ENCODE measurements at regions not wholly inside any gene's neighbourhood (a gene's known extent, or its start where the extent isn't known, plus 50 kb on each side); places are given as distances from the start of the nearest gene placed in this dataset.

- TF ChIP-seq CTCF (IDR thresholded peaks at IDR 0.05; ENCODE audit: borderline replicate concordance, extremely low read depth, insufficient read depth), result no peak
- no peaks in the 10 kb centered on the region for H3K4me1 ChIP-seq (ENCODE audit: control insufficient read depth in 2 of 3, insufficient read depth in 2 of 3, low read depth in 1 of 3, low read length in 3 of 3)
- no peaks in the 10 kb centered on the region for H3K27me3 ChIP-seq (ENCODE audit: control insufficient read depth, insufficient read depth, low read length)
- H3K9me3 ChIP-seq (ENCODE audit: control insufficient read depth in 2 of 3, insufficient read depth in 1 of 3, low read length in 3 of 3), result no peaks in the 10 kb centered on the region
- intact Hi-C loops (cut with DNase I), result no loop called here
- H3K9ac ChIP-seq (ENCODE audit: low read length in 3 of 3), result no peak overlapping the region
- no peak overlapping the region for H3K4me3 ChIP-seq (ENCODE audit: low read length in 3 of 3)
- H3K36me3 ChIP-seq (ENCODE audit: control insufficient read depth in 2 of 3, insufficient read depth in 3 of 3, low read length in 3 of 3), result no peaks in the 10 kb centered on the region
- H3K27ac ChIP-seq (ENCODE audit: low read depth in 2 of 2, low read length in 2 of 2), result no peak overlapping the region
- DNase-seq (no peak), FAIRE-seq (no peak)
Measured at GRCh38 chr2:220420820-220421219, 793.4 kb downstream of the SLC4A3 start.

GRCh38 chr2:220422676-220423075, 795.2 kb downstream of the SLC4A3 start:
- no peak for TF ChIP-seq CTCF (IDR thresholded peaks at IDR 0.05; ENCODE audit: borderline replicate concordance, extremely low read depth, insufficient read depth)
- DNase-seq (no peak), FAIRE-seq (no peak)
- H3K4me3 ChIP-seq (ENCODE audit: low read length in 3 of 3), result no peak overlapping the region
- no peaks in the 10 kb centered on the region for H3K36me3 ChIP-seq (ENCODE audit: control insufficient read depth in 2 of 3, insufficient read depth in 3 of 3, low read length in 3 of 3)
- intact Hi-C loops (cut with DNase I), result no loop called here
- no peaks in the 10 kb centered on the region for H3K9me3 ChIP-seq (ENCODE audit: control insufficient read depth in 2 of 3, insufficient read depth in 1 of 3, low read length in 3 of 3)
- H3K27me3 ChIP-seq (ENCODE audit: control insufficient read depth, insufficient read depth, low read length), result no peaks in the 10 kb centered on the region
- H3K4me1 ChIP-seq (ENCODE audit: control insufficient read depth in 2 of 3, insufficient read depth in 2 of 3, low read depth in 1 of 3, low read length in 3 of 3), result no peaks in the 10 kb centered on the region
- no peak overlapping the region for H3K27ac ChIP-seq (ENCODE audit: low read depth in 2 of 2, low read length in 2 of 2)
- no peak overlapping the region for H3K9ac ChIP-seq (ENCODE audit: low read length in 3 of 3)

- DNase-seq, result no peak
- TF ChIP-seq CTCF (IDR thresholded peaks at IDR 0.05; ENCODE audit: borderline replicate concordance, extremely low read depth, insufficient read depth), result no peak
- no peaks in the 10 kb centered on the region for H3K36me3 ChIP-seq (ENCODE audit: control insufficient read depth in 2 of 3, insufficient read depth in 3 of 3, low read length in 3 of 3)
- H3K4me3 ChIP-seq (ENCODE audit: low read length in 3 of 3), result no peak overlapping the region
- no peaks in the 10 kb centered on the region for H3K9me3 ChIP-seq (ENCODE audit: control insufficient read depth in 2 of 3, insufficient read depth in 1 of 3, low read length in 3 of 3)
- H3K4me1 ChIP-seq (ENCODE audit: control insufficient read depth in 2 of 3, insufficient read depth in 2 of 3, low read depth in 1 of 3, low read length in 3 of 3), result no peaks in the 10 kb centered on the region
- intact Hi-C loops (cut with DNase I), result no loop called here
- FAIRE-seq, result no peak
- no peak overlapping the region for H3K9ac ChIP-seq (ENCODE audit: low read length in 3 of 3)
- no peak overlapping the region for H3K27ac ChIP-seq (ENCODE audit: low read depth in 2 of 2, low read length in 2 of 2)
- H3K27me3 ChIP-seq (ENCODE audit: control insufficient read depth, insufficient read depth, low read length), result no peaks in the 10 kb centered on the region
Measured at GRCh38 chr2:220424561-220424960, 797.1 kb downstream of the SLC4A3 start.

- H3K9ac ChIP-seq (ENCODE audit: low read length in 3 of 3), result no peak overlapping the region
- FAIRE-seq, result no peak
- DNase-seq, result no peak
- no peaks in the 10 kb centered on the region for H3K27me3 ChIP-seq (ENCODE audit: control insufficient read depth, insufficient read depth, low read length)
- TF ChIP-seq CTCF (IDR thresholded peaks at IDR 0.05; ENCODE audit: borderline replicate concordance, extremely low read depth, insufficient read depth), result no peak
- intact Hi-C loops (cut with DNase I), result no loop called here
- H3K27ac ChIP-seq (ENCODE audit: low read depth in 2 of 2, low read length in 2 of 2), result no peak overlapping the region
- no peaks in the 10 kb centered on the region for H3K4me1 ChIP-seq (ENCODE audit: control insufficient read depth in 2 of 3, insufficient read depth in 2 of 3, low read depth in 1 of 3, low read length in 3 of 3)
- H3K36me3 ChIP-seq (ENCODE audit: control insufficient read depth in 2 of 3, insufficient read depth in 3 of 3, low read length in 3 of 3), result no peaks in the 10 kb centered on the region
- H3K9me3 ChIP-seq (ENCODE audit: control insufficient read depth in 2 of 3, insufficient read depth in 1 of 3, low read length in 3 of 3), result no peaks in the 10 kb centered on the region
- H3K4me3 ChIP-seq (ENCODE audit: low read length in 3 of 3), result no peak overlapping the region
Measured at GRCh38 chr2:220432645-220433044, 805.2 kb downstream of the SLC4A3 start.

All from kidney (tissue), 13 donors.